Epidermal melanocyte (primary cell): ENCODE measurements at regions not wholly inside any gene's neighbourhood (a gene's known extent, or its start where the extent isn't known, plus 50 kb on each side); places are given as distances from the start of the nearest gene placed in this dataset.

Experiments
- DNase-seq: peaks from one replicate; pipeline ENCODE4 v3.0.0; 2011; ENCODE audit warnings: low spot score; ENCODE audit not compliant: insufficient read length

- DNase-seq, result no peak
Measured at GRCh38 chr5:73997960-73998359, 372.0 kb downstream of the ARHGEF28 start.

- DNase-seq, result no peak
Measured at GRCh38 chr5:73996151-73996755, 370.3 kb downstream of the ARHGEF28 start.

- no peak for DNase-seq
Measured at GRCh38 chr5:73994963-73995362, 369.0 kb downstream of the ARHGEF28 start.
